LNCaP clone FGC (cell line): ENCODE measurements at regions not wholly inside any gene's neighbourhood (a gene's known extent, or its start where the extent isn't known, plus 50 kb on each side); places are given as distances from the start of the nearest gene placed in this dataset.
A peak's percentile ranks its signal among the peaks of the same experiment; 100 is the strongest.

Experiments used
- DNase-seq: peaks from one replicate; pipeline ENCODE4 v3.0.0-alpha.2; 2011; ENCODE audit warnings: low read depth
- H3K4me3 ChIP-seq: 2 replicates; pipeline ENCODE4 v1.5.1; 2011; ENCODE audit warnings: mild to moderate bottlenecking, low read depth, low read length, control low read depth
- TF ChIP-seq, protein P1 (sequence below): IDR thresholded peaks from 2 replicates; pipeline ENCODE4 v1.5.1; 2012; ENCODE audit warnings: mild to moderate bottlenecking; ENCODE audit not compliant: control insufficient read depth, insufficient read depth; ENCODE audit errors: extremely low read depth

GRCh38 chr15:47411733-47412132 is 305.6 kb upstream of the SEMA6D start:
- TF ChIP-seq, protein P1, sequence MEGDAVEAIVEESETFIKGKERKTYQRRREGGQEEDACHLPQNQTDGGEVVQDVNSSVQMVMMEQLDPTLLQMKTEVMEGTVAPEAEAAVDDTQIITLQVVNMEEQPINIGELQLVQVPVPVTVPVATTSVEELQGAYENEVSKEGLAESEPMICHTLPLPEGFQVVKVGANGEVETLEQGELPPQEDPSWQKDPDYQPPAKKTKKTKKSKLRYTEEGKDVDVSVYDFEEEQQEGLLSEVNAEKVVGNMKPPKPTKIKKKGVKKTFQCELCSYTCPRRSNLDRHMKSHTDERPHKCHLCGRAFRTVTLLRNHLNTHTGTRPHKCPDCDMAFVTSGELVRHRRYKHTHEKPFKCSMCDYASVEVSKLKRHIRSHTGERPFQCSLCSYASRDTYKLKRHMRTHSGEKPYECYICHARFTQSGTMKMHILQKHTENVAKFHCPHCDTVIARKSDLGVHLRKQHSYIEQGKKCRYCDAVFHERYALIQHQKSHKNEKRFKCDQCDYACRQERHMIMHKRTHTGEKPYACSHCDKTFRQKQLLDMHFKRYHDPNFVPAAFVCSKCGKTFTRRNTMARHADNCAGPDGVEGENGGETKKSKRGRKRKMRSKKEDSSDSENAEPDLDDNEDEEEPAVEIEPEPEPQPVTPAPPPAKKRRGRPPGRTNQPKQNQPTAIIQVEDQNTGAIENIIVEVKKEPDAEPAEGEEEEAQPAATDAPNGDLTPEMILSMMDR = no peak
- no peak for DNase-seq
- no peak overlapping the region; the same call in 1 of the 2 replicates for H3K4me3 ChIP-seq

DNA sequence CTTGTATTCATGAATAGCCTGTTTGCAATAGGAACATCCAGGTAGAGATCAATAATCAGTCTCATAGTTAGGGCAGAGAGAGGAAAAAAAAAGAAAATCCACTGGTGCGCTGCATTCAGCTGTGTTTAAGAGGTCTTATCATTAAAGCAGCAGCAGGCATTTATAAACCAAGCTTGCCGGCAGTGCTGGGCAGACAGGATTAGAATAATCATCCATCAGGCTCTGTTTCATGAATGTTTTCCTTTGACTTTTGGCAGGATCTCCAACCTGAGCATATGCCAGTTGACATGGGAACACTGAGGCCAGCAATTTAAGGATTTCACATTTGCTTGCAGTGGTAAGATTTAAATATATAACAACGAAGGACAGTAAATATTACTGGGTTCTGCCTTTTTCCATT is 305.2 kb upstream of the SEMA6D start:
- H3K4me3 ChIP-seq = peak overlapping the region; percentile 22; the same call in 1 of the 2 replicates
- TF ChIP-seq, protein P1 = no peak
- DNase-seq = peak; percentile 59

GRCh38 chr15:47412802-47413201 is 304.5 kb upstream of the SEMA6D start:
- no peak for DNase-seq
- TF ChIP-seq, protein P1 = no peak
- H3K4me3 ChIP-seq = no peak overlapping the region

GRCh38 chr15:47414207-47414606 is 303.1 kb upstream of the SEMA6D start:
- no peak for DNase-seq
- no peak overlapping the region for H3K4me3 ChIP-seq
- TF ChIP-seq, protein P1 = no peak

DNA sequence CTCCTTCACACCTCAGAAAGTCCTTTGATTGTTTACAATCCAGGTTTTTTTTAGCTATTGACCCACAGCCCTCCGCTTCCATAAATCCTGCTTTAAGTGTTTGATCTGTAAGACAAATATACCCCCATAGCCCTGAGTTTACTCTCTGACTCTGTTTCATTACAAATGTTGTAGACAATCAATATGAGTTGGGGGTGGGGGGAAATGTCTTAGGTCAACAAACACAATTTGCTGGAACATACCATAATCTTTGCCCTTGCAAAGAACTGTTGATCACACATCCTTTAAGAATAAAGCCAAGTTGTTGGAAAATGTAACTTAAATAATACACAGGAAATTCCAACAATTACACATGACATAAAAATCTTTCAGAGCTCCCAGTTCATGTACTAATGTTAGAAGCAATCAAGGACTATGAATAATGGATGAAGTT is 301.8 kb upstream of the SEMA6D start:
- TF ChIP-seq, protein P1 = no peak
- DNase-seq = no peak
- no peak overlapping the region for H3K4me3 ChIP-seq

GRCh38 chr15:47422881-47423665 is 294.2 kb upstream of the SEMA6D start:
- TF ChIP-seq, protein P1 = no peak
- DNase-seq = no peak

DNA sequence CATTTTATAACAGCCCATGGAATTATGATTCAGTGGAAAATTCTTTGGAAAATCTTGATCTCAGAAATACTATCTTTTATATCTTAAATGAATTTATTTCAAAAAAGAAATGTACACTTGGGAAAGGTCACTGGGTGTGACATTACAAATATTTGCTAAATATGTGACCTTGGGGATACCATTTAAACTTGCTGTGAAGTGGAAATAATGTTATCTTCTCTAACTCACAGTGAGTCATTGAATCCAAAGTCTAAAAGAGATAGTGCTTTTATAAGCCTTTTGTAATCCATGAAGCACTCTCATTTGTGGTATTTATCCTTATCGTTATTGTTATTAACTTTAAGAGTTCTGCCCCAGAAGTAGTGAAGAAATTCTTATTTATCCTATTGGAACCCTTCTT is 289.8 kb upstream of the SEMA6D start:
- DNase-seq = no peak
- TF ChIP-seq, protein P1 = no peak

More at GRCh38 chr15:47422881-47423665, 294.2 kb upstream of the SEMA6D start:
- H3K4me3 ChIP-seq = no peak overlapping the region

More for the DNA sequence above, 289.8 kb upstream of the SEMA6D start:
- H3K4me3 ChIP-seq = no peak overlapping the region
